ENCODE measurements at regions not wholly inside any gene's neighbourhood (a gene's known extent, or its start where the extent isn't known, plus 50 kb on each side); places are given as distances from the start of the nearest gene placed in this dataset.

DNA sequence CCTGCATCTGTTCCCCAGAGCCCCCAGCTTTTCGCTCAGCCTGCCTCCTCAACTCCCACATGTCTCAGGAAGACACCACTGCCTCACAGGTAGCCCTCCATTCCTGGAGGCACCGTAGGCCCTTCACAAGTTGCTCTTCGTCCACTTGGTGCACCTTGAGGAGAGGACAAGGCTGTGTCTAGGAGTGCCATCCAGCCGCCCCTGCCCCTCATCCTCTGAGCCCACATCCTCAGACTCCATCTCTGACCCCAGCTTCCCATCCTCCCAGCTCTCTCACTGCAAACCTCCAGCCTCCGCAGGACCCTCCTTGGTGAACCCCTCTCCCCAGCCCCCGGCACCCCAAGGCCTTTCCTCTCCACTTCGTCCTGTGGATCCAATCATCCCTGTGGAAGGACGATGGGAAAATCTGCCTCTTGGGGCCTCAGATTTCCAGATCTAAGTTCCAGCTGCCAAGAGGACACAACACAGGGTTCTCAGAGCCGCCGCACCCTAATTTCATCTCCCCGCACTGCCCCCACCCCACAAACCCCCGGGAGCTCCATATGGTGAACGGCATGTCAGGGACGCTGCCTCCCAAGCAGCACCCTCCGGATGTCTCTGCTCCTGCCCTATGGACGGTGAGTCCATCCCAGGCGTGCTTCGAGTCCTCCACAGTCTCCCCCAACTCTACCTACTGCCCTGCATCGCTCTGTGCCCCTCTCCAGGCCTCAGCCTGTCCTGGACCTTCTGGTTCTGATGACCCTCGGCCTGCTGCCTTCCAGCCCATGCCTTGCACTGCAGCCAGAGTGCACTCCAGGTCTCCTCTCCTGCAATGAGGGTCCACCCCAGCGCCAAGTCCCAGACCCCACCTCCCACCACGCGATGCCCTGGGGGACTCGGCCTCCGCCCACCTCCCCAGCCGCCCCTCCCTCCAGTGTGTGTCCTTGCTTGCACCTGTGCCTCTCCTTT is 314.1 kb upstream of the DIO3 start:
- H3K9ac ChIP-seq (ENCODE audit: low read length in 2 of 2): no peak overlapping the region
- no peaks in the 10 kb centered on the region for H3K4me1 ChIP-seq (ENCODE audit: control insufficient read depth, insufficient read depth, low read length)
- H3K4me3 ChIP-seq (ENCODE audit: low read length in 2 of 2): no peak overlapping the region
- no peaks in the 10 kb centered on the region for H3K36me3 ChIP-seq (ENCODE audit: control insufficient read depth in 2 of 2, insufficient read depth in 2 of 2, low read length in 2 of 2)
- no peak overlapping the region for H3K27ac ChIP-seq (ENCODE audit: low read length)
- peaks cover 0 to 2% of the 10 kb centered on the region in 2 donors for H3K27me3 ChIP-seq (ENCODE audit: control insufficient read depth in 1 of 2, insufficient read depth in 2 of 2, low read length in 2 of 2)
- H3K9me3 ChIP-seq (ENCODE audit: control insufficient read depth in 2 of 2, low read length in 2 of 2): peaks cover 0 to 3% of the 10 kb centered on the region in 2 donors

DNA sequence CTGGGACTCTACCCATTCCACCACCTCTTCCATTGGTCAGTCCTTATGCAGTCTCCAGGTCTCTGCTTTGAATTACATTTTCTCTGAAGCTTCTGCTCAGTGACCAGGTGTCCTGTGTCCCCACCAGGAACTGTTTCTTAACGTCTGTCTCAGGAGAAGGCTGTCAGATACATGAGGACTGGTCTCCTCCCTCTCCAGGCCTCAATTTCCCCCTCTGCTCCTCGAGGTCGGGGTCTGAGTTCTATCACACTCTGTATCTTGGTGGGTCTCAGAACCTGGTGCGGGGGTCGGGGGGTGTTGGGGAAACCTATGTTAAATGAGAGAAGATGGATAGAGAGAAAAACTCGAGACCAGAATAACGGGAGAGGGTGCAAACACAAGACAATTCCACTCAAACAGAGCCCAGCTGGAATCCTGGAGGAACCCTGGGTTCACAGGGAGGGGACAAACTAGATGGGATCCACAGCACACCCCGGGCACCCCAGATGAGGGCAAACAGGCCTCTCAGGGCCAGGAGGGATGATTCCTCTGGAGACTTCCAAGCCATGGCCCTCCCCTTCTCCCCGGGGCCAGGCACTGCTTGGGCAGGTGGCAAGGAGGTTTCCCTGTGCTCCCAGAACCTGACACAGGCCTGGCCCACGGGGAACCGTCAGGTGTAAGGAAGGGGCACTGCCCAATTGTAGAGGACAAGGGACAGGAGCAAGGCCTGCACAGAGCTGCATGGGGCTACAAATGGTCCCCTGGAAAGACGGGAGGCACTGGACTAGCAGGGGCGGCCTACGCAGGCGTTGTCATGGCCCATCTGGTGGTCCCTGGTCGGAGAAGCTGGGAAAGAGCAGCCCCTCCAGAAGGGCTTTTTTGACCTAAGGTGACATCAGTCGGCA is 313.2 kb upstream of the DIO3 start:
- Histone ChIP-seq H3K36me3 (ENCODE audit: control insufficient read depth in 2 of 2, insufficient read depth in 2 of 2, low read length in 2 of 2) (no peaks in the 10 kb centered on the region), H3K4me1 (ENCODE audit: control insufficient read depth, insufficient read depth, low read length) (no peaks in the 10 kb centered on the region), H3K9me3 (ENCODE audit: control insufficient read depth in 2 of 2, low read length in 2 of 2) (peaks cover 0 to 3% of the 10 kb centered on the region in 2 donors), H3K4me3 (ENCODE audit: low read length in 2 of 2) (no peak overlapping the region), H3K27ac (ENCODE audit: low read length) (no peak overlapping the region), H3K27me3 (ENCODE audit: control insufficient read depth in 1 of 2, insufficient read depth in 2 of 2, low read length in 2 of 2) (peaks cover 0 to 2% of the 10 kb centered on the region in 2 donors), H3K9ac (ENCODE audit: low read length in 2 of 2) (no peak overlapping the region)

DNA sequence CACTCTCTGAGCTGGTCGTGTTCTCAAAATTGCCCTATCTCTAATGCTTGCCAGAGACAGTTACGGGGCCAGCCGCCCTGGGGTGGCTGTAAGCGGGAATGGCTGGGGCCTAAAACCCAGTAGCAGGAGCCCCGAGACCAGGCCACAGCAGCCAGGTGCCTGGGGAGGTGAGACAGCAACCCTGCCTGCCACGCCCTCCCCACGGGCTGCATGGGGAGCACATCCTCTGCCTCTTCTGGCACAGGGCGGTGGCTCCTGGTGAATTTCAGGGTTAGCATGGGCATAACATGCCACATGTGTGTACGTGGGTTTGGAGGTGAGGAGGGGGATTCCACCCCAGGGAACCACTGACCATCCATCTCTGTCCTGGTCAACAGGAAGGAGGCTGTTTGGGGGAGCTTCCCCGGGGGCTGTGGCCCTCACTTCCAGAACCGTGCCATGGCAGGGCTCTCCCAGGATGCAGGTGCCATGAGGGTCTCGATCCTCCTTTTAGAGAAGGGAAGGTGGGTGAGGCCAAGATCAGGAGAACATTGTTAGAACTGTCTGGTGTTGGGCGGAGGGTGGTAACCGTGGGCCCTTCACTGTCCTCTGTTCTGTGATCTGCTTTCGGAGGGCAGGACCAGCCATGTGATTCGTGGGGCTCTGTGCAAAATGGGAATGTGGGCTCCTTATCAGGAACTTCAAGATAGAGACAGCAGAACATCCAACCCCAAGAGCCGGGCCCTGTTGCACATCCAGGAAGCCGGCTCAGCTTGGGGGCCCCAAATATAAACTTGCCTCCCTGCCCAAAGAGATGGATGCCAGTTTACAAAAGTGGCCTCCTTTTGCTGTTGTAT is 312.2 kb upstream of the DIO3 start:
- Histone ChIP-seq H3K27ac (ENCODE audit: low read length) (no peak overlapping the region), H3K4me1 (ENCODE audit: control insufficient read depth, insufficient read depth, low read length) (no peaks in the 10 kb centered on the region), H3K4me3 (ENCODE audit: low read length in 2 of 2) (no peak overlapping the region), H3K9ac (ENCODE audit: low read length in 2 of 2) (no peak overlapping the region), H3K9me3 (ENCODE audit: control insufficient read depth in 2 of 2, low read length in 2 of 2) (peaks cover 0 to 3% of the 10 kb centered on the region in 2 donors), H3K27me3 (ENCODE audit: control insufficient read depth in 1 of 2, insufficient read depth in 2 of 2, low read length in 2 of 2) (peaks cover 0 to 2% of the 10 kb centered on the region in 2 donors), H3K36me3 (ENCODE audit: control insufficient read depth in 2 of 2, insufficient read depth in 2 of 2, low read length in 2 of 2) (no peaks in the 10 kb centered on the region)

DNA sequence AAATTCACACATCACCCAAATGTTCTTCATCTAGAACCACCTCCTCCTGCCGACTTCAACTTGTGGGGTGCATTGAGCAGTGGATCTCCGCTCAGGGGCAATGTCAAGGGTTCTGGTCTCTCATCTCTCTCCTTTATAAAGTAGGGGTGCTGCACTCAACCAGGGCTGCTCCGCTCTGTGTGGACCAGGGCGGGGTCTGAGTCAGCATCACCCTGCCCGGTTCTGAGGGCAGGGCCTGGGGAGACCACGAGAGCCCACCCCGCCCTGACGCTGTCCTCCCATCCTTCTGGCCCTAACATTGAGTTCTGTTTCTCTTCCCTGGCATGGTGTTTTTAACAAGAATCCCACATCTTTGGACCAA is 311.6 kb upstream of the DIO3 start:
- peaks cover 0 to 3% of the 10 kb centered on the region in 2 donors for H3K9me3 ChIP-seq (ENCODE audit: control insufficient read depth in 2 of 2, low read length in 2 of 2)
- H3K4me3 ChIP-seq (ENCODE audit: low read length in 2 of 2): no peak overlapping the region
- H3K36me3 ChIP-seq (ENCODE audit: control insufficient read depth in 2 of 2, insufficient read depth in 2 of 2, low read length in 2 of 2): no peaks in the 10 kb centered on the region
- no peaks in the 10 kb centered on the region for H3K4me1 ChIP-seq (ENCODE audit: control insufficient read depth, insufficient read depth, low read length)
- no peak overlapping the region for H3K9ac ChIP-seq (ENCODE audit: low read length in 2 of 2)
- H3K27ac ChIP-seq (ENCODE audit: low read length): no peak overlapping the region
- peaks cover 0 to 2% of the 10 kb centered on the region in 2 donors for H3K27me3 ChIP-seq (ENCODE audit: control insufficient read depth in 1 of 2, insufficient read depth in 2 of 2, low read length in 2 of 2)

DNA sequence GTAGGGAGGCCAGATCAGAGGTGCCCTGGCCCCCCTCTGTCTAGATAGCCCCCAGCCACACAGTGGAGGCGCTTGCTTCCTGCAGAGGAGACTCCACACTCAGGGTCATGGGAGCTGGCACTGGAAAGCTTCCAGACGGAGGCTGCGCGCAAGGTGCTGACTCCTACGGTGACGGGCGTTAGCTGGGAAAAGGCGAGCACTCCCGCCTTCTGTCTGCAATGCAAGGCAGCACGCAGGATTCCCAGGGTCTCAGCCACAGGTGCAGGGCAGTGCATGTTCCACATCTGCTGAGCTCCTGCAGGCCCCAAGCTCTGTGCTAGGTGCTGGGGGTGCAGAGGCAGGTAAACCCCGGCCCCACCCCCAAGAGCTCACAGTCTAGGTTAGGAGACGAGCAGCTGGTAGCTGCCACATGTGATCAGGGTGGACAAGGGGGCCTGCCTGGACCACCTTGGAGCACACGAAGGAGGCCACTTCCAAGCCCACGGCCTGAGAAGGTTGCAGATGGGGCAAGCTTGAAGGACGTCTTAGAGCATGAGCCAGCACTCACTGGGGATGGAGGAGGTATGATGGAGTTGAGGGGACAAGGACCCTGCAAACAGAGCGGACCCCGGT is 310.9 kb upstream of the DIO3 start:
- no peak overlapping the region for H3K27ac ChIP-seq (ENCODE audit: low read length)
- no peak overlapping the region for H3K9ac ChIP-seq (ENCODE audit: low read length in 2 of 2)
- H3K36me3 ChIP-seq (ENCODE audit: control insufficient read depth in 2 of 2, insufficient read depth in 2 of 2, low read length in 2 of 2): no peaks in the 10 kb centered on the region
- H3K27me3 ChIP-seq (ENCODE audit: control insufficient read depth in 1 of 2, insufficient read depth in 2 of 2, low read length in 2 of 2): peaks cover 0 to 2% of the 10 kb centered on the region in 2 donors
- no peaks in the 10 kb centered on the region for H3K4me1 ChIP-seq (ENCODE audit: control insufficient read depth, insufficient read depth, low read length)
- H3K4me3 ChIP-seq (ENCODE audit: low read length in 2 of 2): no peak overlapping the region
- H3K9me3 ChIP-seq (ENCODE audit: control insufficient read depth in 2 of 2, low read length in 2 of 2): peaks cover 0 to 3% of the 10 kb centered on the region in 2 donors

DNA sequence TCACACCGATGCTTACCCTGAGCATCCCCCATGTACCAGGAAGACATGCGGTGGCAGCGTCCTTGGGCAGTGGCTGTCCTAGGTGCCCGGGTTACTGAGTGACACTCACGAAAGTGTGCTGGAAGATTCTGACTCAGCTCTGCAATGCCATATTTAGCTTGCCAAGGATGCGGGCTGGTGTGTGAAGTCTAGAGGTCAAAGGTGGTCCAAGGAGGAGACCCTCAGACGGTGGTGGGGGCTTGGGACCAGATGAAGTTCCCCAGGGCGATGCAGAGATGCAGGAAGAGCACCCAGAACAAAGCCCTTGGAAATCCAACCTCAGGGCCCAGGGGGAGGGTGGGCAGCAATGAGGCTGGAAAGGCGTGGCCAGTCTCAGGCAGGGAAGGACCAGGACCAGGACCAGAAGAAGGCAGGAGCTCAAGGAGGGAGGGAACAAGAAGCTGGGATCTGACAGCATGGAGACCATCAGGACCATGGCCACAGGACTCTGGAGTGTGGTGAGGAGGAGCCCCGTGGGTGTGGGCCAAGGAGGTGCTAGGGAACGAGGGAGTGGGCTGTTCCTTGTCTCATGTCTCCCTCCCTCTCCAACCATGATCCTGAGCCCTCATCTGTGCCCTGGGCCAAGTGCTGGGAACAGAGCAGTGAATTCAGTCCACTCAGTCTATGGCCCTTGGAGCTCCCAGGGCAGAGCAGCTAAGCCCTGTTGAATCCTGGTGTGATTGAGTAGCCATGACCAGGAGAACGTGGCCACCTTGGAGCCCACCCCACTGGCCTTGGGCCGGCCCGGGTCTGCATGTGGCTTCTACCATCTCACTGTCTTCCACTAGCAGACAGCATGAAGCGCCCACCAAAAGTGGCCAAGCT is 310.1 kb upstream of the DIO3 start:
- peaks cover 0 to 3% of the 10 kb centered on the region in 2 donors for H3K9me3 ChIP-seq (ENCODE audit: control insufficient read depth in 2 of 2, low read length in 2 of 2)
- H3K27me3 ChIP-seq (ENCODE audit: control insufficient read depth in 1 of 2, insufficient read depth in 2 of 2, low read length in 2 of 2): peaks cover 0 to 2% of the 10 kb centered on the region in 2 donors
- H3K36me3 ChIP-seq (ENCODE audit: control insufficient read depth in 2 of 2, insufficient read depth in 2 of 2, low read length in 2 of 2): no peaks in the 10 kb centered on the region
- H3K27ac ChIP-seq (ENCODE audit: low read length): no peak overlapping the region
- H3K4me1 ChIP-seq (ENCODE audit: control insufficient read depth, insufficient read depth, low read length): no peaks in the 10 kb centered on the region
- H3K9ac ChIP-seq (ENCODE audit: low read length in 2 of 2): no peak overlapping the region
- H3K4me3 ChIP-seq (ENCODE audit: low read length in 2 of 2): no peak overlapping the region

DNA sequence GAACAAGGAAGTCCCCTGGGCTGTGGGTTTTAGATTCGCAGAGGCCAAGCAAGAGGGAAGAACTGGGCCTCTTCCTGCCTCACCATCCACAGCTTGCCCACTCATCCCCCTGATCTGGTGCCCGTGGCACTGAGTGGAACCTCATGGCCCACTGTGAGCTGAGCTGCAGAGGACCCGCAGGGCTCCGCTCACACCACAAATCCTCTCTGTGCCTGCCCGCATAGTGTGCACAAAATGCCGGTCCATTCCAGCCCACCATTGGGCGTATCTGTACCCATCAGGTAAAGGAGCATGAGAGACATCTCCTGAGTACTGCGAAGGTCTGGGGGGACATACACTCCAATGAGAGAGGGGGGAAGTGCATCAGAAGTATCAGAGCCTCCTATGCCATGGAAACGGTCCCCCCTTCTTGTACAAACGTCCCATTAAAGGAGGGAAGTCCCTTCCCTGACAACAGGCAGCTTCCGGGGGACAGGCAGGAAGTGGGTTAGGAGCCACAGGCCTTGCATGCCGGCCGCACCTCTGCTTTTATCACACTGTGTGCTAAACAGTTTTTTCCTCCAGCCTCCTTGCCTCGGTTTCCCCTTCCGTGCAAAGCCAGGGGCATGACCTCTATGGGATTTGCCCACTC is 309.4 kb upstream of the DIO3 start:
- peaks cover 0 to 3% of the 10 kb centered on the region in 2 donors for H3K9me3 ChIP-seq (ENCODE audit: control insufficient read depth in 2 of 2, low read length in 2 of 2)
- no peak overlapping the region for H3K9ac ChIP-seq (ENCODE audit: low read length in 2 of 2)
- H3K4me1 ChIP-seq (ENCODE audit: control insufficient read depth, insufficient read depth, low read length): no peaks in the 10 kb centered on the region
- no peak overlapping the region for H3K27ac ChIP-seq (ENCODE audit: low read length)
- H3K36me3 ChIP-seq (ENCODE audit: control insufficient read depth in 2 of 2, insufficient read depth in 2 of 2, low read length in 2 of 2): no peaks in the 10 kb centered on the region
- peaks cover 0 to 2% of the 10 kb centered on the region in 2 donors for H3K27me3 ChIP-seq (ENCODE audit: control insufficient read depth in 1 of 2, insufficient read depth in 2 of 2, low read length in 2 of 2)
- H3K4me3 ChIP-seq (ENCODE audit: low read length in 2 of 2): no peak overlapping the region

DNA sequence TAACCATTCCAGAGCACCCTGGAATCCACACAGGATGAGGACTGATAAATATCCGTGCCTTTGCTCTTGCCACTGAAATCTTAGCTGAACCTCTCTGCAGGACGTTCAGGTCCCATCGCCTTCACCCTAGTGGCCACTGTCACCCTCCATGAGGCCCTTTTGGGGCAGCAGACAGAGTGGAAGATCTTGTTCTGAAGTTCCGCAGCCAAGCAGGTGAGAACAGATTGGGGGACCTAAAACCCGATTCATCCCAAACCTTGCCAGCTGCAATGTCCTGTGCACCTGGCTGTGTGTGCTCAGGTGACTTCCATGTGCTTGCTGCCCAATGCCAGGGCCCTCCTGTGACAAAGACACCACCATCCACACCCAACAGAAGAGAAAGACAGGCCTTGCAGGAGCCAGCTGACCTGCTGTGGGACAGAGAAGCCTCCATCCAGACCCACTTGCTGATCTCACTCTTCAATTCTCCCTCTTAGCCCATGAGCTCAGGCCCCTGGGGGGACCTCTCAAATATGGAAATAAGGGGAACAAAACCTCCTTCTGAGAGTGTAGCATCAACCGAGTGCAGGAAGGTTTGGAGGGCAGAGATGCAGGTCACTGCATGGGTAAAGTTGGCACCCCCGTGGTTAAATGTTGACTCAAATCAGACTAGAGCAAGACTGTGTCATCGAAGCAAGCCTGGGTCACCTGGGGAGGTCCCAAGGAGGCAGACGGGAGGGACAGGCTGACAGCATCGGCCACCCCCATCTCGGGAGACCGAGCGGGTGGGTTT is 308.7 kb upstream of the DIO3 start:
- peaks cover 0 to under 1% of the 10 kb centered on the region in 2 donors for H3K27me3 ChIP-seq (ENCODE audit: control insufficient read depth in 1 of 2, insufficient read depth in 2 of 2, low read length in 2 of 2)
- H3K9me3 ChIP-seq (ENCODE audit: control insufficient read depth in 2 of 2, low read length in 2 of 2): peaks cover 0 to 2% of the 10 kb centered on the region in 2 donors
- H3K9ac ChIP-seq (ENCODE audit: low read length in 2 of 2): no peak overlapping the region
- no peak overlapping the region for H3K27ac ChIP-seq (ENCODE audit: low read length)
- no peaks in the 10 kb centered on the region for H3K36me3 ChIP-seq (ENCODE audit: control insufficient read depth in 2 of 2, insufficient read depth in 2 of 2, low read length in 2 of 2)
- no peaks in the 10 kb centered on the region for H3K4me1 ChIP-seq (ENCODE audit: control insufficient read depth, insufficient read depth, low read length)
- no peak overlapping the region for H3K4me3 ChIP-seq (ENCODE audit: low read length in 2 of 2)

DNA sequence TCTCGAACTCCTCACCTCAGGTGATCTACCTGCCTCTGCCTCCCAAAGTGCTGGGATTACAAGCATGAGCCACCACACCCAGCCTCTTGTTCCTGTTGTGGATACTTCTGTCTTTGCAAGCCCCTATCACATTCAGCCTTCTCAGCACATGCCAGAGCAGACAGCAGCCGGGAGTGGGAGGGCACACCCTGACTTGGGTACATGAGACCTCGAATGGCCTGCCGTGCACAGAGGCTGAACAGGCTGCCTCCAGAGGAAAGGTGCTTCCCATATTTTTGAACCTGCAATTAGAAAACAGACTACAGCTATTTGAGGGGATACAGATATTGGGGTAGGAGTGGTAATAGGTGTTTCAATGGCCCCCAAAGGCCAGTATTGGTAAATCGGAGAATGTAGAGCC is 307.3 kb upstream of the DIO3 start:
- H3K36me3 ChIP-seq (ENCODE audit: control insufficient read depth in 2 of 2, insufficient read depth in 2 of 2, low read length in 2 of 2): no peaks in the 10 kb centered on the region
- no peaks in the 10 kb centered on the region for H3K27me3 ChIP-seq (ENCODE audit: control insufficient read depth in 1 of 2, insufficient read depth in 2 of 2, low read length in 2 of 2)
- no peak overlapping the region for H3K9ac ChIP-seq (ENCODE audit: low read length in 2 of 2)
- no peaks in the 10 kb centered on the region for H3K9me3 ChIP-seq (ENCODE audit: control insufficient read depth in 2 of 2, low read length in 2 of 2)
- no peaks in the 10 kb centered on the region for H3K4me1 ChIP-seq (ENCODE audit: control insufficient read depth, insufficient read depth, low read length)
- H3K4me3 ChIP-seq (ENCODE audit: low read length in 2 of 2): no peak overlapping the region
- no peak overlapping the region for H3K27ac ChIP-seq (ENCODE audit: low read length)

All from stomach smooth muscle (tissue), 2 donors.